Urinary bladder (tissue), 3 donors: ENCODE measurements at regions not wholly inside any gene's neighbourhood (a gene's known extent, or its start where the extent isn't known, plus 50 kb on each side); places are given as distances from the start of the nearest gene placed in this dataset.

ENCODE experiments used
- DNase-seq: peaks from one replicate; pipeline ENCODE4 v3.0.0-alpha.2; 2015; ENCODE audit errors: extremely low spot score
- H3K27ac ChIP-seq: one replicate; pipeline ENCODE4 v1.5.1; 2013; ENCODE audit warnings: low read depth, mild to moderate bottlenecking, moderate library complexity
- H3K36me3 ChIP-seq: one replicate; pipeline ENCODE4 v1.6.1; 2013; ENCODE audit warnings: mild to moderate bottlenecking, moderate library complexity; ENCODE audit not compliant: insufficient read depth
- H3K4me1 ChIP-seq: one replicate; pipeline ENCODE4 v1.6.1; 2013; ENCODE audit warnings: mild to moderate bottlenecking, moderate library complexity; ENCODE audit not compliant: insufficient read depth
- H3K4me3 ChIP-seq: one replicate; pipeline ENCODE4 v1.5.1; 2013; ENCODE audit warnings: low read depth, low read length
- WGBS: extraction: QIAGEN DNeasy Blood & Tissue Kit; methylation state at CpG from one replicate; pipeline ENCODE4 v1.1.7; 2013; 5-methylcytosine and 5-hydroxymethylcytosine counted together
- donor health status: healthy with polysubstance abuse.
- donor health status: healthy.

- 99% methylated on average over 1 of the region's 1 CpG for WGBS
- no peak for DNase-seq
- Histone ChIP-seq H3K4me1 (no peaks in the 10 kb centered on the region), H3K27ac (no peak overlapping the region), H3K4me3 (no peak overlapping the region), H3K36me3 (no peaks in the 10 kb centered on the region)
Observed at GRCh38 chr5:82374637-82375036, 96.5 kb upstream of the RPS23 start.

- H3K27ac ChIP-seq: no peak overlapping the region
- no peak for DNase-seq
- 96% methylated on average over 1 of the region's 1 CpG for WGBS
- no peak overlapping the region for H3K4me3 ChIP-seq
- H3K4me1 ChIP-seq: no peaks in the 10 kb centered on the region
- no peaks in the 10 kb centered on the region for H3K36me3 ChIP-seq
Observed at GRCh38 chr5:82367930-82368329, 89.8 kb upstream of the RPS23 start.

GRCh38 chr5:82365744-82366228 lies 87.6 kb upstream of the RPS23 start:
- DNase-seq: no peak
- H3K36me3 ChIP-seq: no peaks in the 10 kb centered on the region
- H3K4me1 ChIP-seq: no peaks in the 10 kb centered on the region
- 78% methylated on average over 5 of the region's 5 CpGs for WGBS
- no peak overlapping the region for H3K4me3 ChIP-seq
- H3K27ac ChIP-seq: no peak overlapping the region

- WGBS: 90% methylated on average over 4 of the region's 4 CpGs
- DNase-seq: no peak
- H3K4me3 ChIP-seq: no peak overlapping the region
- H3K36me3 ChIP-seq: no peaks in the 10 kb centered on the region
- no peaks in the 10 kb centered on the region for H3K4me1 ChIP-seq
- no peak overlapping the region for H3K27ac ChIP-seq
Observed at GRCh38 chr5:82365026-82365425, 86.9 kb upstream of the RPS23 start.

DNA sequence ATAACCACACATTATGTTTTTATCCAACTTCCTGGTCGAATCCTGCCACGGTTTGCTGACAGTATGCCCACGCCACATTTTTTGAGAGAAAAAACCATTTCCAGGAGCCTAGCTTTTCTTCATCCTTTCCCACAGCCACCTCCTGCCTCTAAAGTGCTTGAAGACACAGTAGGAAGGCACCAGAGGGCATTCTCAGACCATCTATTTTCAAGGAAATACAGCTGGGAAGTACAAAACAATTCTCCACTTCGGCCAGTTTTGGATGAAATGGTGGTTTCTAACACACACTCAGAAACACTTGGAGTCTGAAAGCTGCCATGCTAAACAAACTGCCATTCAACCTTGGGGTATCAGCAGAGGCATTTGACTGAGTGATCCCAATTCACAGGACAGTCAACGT lies 86.3 kb upstream of the RPS23 start:
- Histone ChIP-seq H3K27ac (no peak overlapping the region), H3K4me1 (no peaks in the 10 kb centered on the region)
- 62% methylated on average over 5 of the region's 5 CpGs for WGBS

GRCh38 chr5:82363524-82363923 lies 85.4 kb upstream of the RPS23 start:
- no peak for DNase-seq
- Histone ChIP-seq H3K4me3 (no peak overlapping the region), H3K36me3 (no peaks in the 10 kb centered on the region), H3K4me1 (no peaks in the 10 kb centered on the region), H3K27ac (no peak overlapping the region)
- 82% methylated on average over 4 of the region's 4 CpGs for WGBS

More for the DNA sequence above, 86.3 kb upstream of the RPS23 start:
- no peaks in the 10 kb centered on the region for H3K36me3 ChIP-seq
- no peak overlapping the region for H3K4me3 ChIP-seq
- DNase-seq: no peak

DNA sequence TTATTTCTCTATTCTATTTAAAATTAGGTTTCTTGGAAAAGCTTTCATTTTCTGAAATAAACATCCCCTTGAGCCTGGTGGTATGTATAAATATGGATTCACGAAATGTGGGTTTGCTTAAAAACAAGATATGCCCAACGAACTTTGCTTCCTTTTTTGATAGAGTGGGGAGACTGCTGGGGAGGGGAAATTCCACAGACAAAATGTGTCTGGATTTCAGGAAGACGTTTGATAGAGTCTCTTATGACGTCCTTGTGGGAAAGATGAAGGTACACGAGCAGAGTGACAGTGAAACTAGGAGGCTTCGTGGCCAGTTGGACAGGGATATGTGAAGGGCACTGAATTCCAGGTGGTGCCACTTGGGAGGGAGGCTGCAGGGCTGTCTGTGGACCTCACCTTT lies 84.5 kb upstream of the RPS23 start:
- H3K4me3 ChIP-seq: no peak overlapping the region
- no peak for DNase-seq
- H3K27ac ChIP-seq: no peak overlapping the region
- H3K4me1 ChIP-seq: no peaks in the 10 kb centered on the region
- no peaks in the 10 kb centered on the region for H3K36me3 ChIP-seq
- 78% methylated on average over 6 of the region's 6 CpGs for WGBS

DNA sequence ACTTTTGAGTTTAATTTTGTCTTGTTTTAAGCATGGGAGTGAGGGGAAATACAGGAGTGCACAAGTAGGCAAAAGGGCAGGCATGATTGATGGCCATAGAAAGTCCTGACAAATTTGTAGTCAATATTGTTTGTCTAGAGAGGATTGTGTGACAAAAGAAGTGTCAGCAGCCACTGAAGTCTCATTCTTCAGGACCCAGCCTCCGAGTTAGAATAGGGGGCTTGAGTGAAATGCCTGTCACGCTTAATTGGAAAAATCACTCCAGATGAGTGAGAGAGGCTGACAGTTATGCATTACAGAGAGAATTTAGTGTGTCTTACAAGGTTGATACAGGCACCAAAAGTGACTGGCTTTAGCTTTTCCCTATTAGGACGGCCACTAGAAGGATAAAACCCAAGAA lies 81.9 kb upstream of the RPS23 start:
- Histone ChIP-seq H3K4me3 (no peak overlapping the region), H3K4me1 (no peaks in the 10 kb centered on the region), H3K27ac (no peak overlapping the region), H3K36me3 (no peaks in the 10 kb centered on the region)
- DNase-seq: no peak
- WGBS: 93% methylated on average over 3 of the region's 3 CpGs

DNA sequence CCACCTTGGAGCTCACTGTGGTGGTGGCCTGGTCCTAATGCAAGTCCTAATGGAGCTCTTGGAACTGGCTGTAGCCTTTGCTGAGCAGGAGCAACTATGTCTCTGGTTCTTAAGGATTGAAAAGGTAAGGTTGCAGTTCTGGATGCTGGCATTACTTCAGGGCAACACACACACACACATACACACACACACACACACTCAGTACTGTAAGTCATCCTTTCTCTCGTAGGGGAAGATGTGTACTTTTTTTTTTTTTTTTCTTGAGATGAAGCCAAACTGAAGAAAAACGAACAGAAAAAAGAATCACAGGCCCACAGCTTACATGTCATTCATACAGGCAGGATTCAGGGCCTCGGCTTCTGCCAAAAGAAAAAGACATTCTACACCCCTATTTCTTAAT lies 81.1 kb upstream of the RPS23 start:
- 62% methylated on average over 3 of the region's 3 CpGs for WGBS
- no peak overlapping the region for H3K27ac ChIP-seq
- no peak for DNase-seq
- H3K4me1 ChIP-seq: no peaks in the 10 kb centered on the region
- no peak overlapping the region for H3K4me3 ChIP-seq
- H3K36me3 ChIP-seq: no peaks in the 10 kb centered on the region

- Histone ChIP-seq H3K36me3 (no peaks in the 10 kb centered on the region), H3K4me3 (no peak overlapping the region), H3K4me1 (no peaks in the 10 kb centered on the region), H3K27ac (no peak overlapping the region)
- no peak for DNase-seq
- WGBS: 84% methylated on average over 2 of the region's 2 CpGs
Observed at GRCh38 chr5:82358457-82358856, 80.3 kb upstream of the RPS23 start.

GRCh38 chr5:82356808-82357671 lies 78.9 kb upstream of the RPS23 start:
- H3K4me1 ChIP-seq: no peaks in the 10 kb centered on the region
- H3K36me3 ChIP-seq: no peaks in the 10 kb centered on the region
- H3K27ac ChIP-seq: peak overlapping the region; percentile 70
- peak; percentile 83 for DNase-seq
- 10% methylated on average over 14 of the region's 14 CpGs for WGBS
- H3K4me3 ChIP-seq: no peak overlapping the region

GRCh38 chr5:82356021-82356420 lies 77.9 kb upstream of the RPS23 start:
- Histone ChIP-seq H3K27ac (no peak overlapping the region), H3K4me3 (no peak overlapping the region), H3K36me3 (no peaks in the 10 kb centered on the region), H3K4me1 (no peaks in the 10 kb centered on the region)
- WGBS: 70% methylated on average over 4 of the region's 4 CpGs
- no peak for DNase-seq

DNA sequence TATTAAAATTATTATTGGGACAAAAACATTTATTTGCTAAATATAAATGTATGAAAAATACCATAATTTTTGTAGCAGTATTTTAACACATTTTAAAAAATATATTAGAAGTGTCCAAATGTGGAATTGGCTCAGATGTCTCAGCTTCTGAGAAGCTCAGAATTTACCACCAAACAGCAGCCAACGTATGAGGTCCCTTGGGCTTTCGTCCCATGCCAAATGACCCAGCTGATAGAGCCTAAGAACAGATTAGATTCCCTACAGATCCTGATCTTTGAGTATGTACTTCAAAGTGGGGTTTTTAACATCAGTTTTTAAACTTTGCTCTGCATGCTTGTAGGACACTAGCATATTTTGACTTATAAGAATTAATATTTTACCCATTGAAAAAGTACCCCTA lies 77.3 kb upstream of the RPS23 start:
- 69% methylated on average over 2 of the region's 2 CpGs for WGBS
- H3K36me3 ChIP-seq: no peaks in the 10 kb centered on the region
- H3K4me3 ChIP-seq: no peak overlapping the region
- no peaks in the 10 kb centered on the region for H3K4me1 ChIP-seq
- no peak overlapping the region for H3K27ac ChIP-seq
- DNase-seq: no peak

GRCh38 chr5:82355053-82355452 lies 76.9 kb upstream of the RPS23 start:
- H3K27ac ChIP-seq: no peak overlapping the region
- WGBS: 92% methylated on average over 3 of the region's 3 CpGs

More at GRCh38 chr5:82355053-82355452, 76.9 kb upstream of the RPS23 start:
- no peaks in the 10 kb centered on the region for H3K4me1 ChIP-seq
- no peaks in the 10 kb centered on the region for H3K36me3 ChIP-seq
- no peak for DNase-seq
- H3K4me3 ChIP-seq: no peak overlapping the region
